Endothelial cell of umbilical vein (primary cell): ENCODE measurements at regions not wholly inside any gene's neighbourhood (a gene's known extent, or its start where the extent isn't known, plus 50 kb on each side); places are given as distances from the start of the nearest gene placed in this dataset.

Experiments
- POLR2A ChIP-seq: IDR thresholded peaks from 2 replicates; pipeline ENCODE4 v1.6.1; 2012; ENCODE audit warnings: low read depth, mild to moderate bottlenecking, control low read depth, low read length
- TF ChIP-seq, protein P1 (sequence below): IDR thresholded peaks from 2 replicates; pipeline ENCODE4 v1.6.1; 2011; ENCODE audit not compliant: insufficient read depth, insufficient read length
- TF ChIP-seq, protein P2 (sequence below), 2 donors: IDR thresholded peaks; 1 replicate in 1 of 2; 2 replicates in 1 of 2; pipeline ENCODE4 v1.5.1; 2011; ENCODE audit warnings: low read length in 2 of 2, mild to moderate bottlenecking in 2 of 2, moderate library complexity in 2 of 2, control low read depth in 1 of 2, inconsistent platforms in 1 of 2, low read depth in 1 of 2; ENCODE audit not compliant: insufficient read depth in 1 of 2; ENCODE audit errors: extremely low read depth in 1 of 2

DNA sequence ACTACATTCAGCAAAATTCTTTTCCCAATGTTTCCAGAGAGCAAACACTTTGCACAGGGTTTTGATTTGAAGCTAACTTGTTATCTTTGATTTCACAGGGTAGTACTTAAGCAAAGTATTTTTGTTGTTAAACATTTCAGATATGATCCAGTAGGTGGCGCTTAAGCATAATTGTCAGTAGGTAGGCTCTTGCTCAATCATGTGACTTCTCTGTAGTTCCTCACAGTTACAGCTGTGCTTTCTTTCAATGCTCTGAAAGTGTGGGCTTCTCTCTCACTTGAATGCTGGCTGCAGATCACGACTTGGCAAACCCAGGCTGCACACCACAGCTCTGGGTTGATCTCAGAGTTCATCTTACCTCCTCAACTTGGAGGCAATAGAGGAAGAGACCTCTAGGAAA, 1016.5 kb downstream of the SH3BGRL start:
- TF ChIP-seq, protein P1, sequence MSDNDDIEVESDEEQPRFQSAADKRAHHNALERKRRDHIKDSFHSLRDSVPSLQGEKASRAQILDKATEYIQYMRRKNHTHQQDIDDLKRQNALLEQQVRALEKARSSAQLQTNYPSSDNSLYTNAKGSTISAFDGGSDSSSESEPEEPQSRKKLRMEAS = no peak
- TF ChIP-seq POLR2A = no peak
- TF ChIP-seq, protein P2, sequence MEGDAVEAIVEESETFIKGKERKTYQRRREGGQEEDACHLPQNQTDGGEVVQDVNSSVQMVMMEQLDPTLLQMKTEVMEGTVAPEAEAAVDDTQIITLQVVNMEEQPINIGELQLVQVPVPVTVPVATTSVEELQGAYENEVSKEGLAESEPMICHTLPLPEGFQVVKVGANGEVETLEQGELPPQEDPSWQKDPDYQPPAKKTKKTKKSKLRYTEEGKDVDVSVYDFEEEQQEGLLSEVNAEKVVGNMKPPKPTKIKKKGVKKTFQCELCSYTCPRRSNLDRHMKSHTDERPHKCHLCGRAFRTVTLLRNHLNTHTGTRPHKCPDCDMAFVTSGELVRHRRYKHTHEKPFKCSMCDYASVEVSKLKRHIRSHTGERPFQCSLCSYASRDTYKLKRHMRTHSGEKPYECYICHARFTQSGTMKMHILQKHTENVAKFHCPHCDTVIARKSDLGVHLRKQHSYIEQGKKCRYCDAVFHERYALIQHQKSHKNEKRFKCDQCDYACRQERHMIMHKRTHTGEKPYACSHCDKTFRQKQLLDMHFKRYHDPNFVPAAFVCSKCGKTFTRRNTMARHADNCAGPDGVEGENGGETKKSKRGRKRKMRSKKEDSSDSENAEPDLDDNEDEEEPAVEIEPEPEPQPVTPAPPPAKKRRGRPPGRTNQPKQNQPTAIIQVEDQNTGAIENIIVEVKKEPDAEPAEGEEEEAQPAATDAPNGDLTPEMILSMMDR (IDR thresholded peaks at IDR 0.05; ENCODE audit: extremely low read depth in 1 of 2, insufficient read depth in 1 of 2, low read depth in 1 of 2, low read length in 2 of 2) = no peak
